Ovary (tissue), 3 donors: ENCODE measurements at regions not wholly inside any gene's neighbourhood (a gene's known extent, or its start where the extent isn't known, plus 50 kb on each side); places are given as distances from the start of the nearest gene placed in this dataset.

ENCODE experiments used
- EP300 ChIP-seq: sonication (generic); formaldehyde crosslinking; IDR thresholded peaks from one replicate; pipeline ENCODE4 v1.6.1; 2017; ENCODE audit warnings: antibody characterized with exemption
- TF ChIP-seq, protein P1 (sequence below), 3 donors: fragments of 450-650 bp in 2 of 3; fragments of 200-600 bp in 1 of 3; IDR thresholded peaks; one replicate each; pipeline versions ENCODE4 v1.5.1 to v1.8.0; 2016 to 2022; ENCODE audit warnings: antibody characterized with exemption in 3 of 3, mild to moderate bottlenecking in 1 of 3
- donor health status: DM: no; HTN: no; CAD: no.

GRCh38 chr4:175997291-175997690, 68.3 kb upstream of the WDR17 start:
- TF ChIP-seq, protein P1, sequence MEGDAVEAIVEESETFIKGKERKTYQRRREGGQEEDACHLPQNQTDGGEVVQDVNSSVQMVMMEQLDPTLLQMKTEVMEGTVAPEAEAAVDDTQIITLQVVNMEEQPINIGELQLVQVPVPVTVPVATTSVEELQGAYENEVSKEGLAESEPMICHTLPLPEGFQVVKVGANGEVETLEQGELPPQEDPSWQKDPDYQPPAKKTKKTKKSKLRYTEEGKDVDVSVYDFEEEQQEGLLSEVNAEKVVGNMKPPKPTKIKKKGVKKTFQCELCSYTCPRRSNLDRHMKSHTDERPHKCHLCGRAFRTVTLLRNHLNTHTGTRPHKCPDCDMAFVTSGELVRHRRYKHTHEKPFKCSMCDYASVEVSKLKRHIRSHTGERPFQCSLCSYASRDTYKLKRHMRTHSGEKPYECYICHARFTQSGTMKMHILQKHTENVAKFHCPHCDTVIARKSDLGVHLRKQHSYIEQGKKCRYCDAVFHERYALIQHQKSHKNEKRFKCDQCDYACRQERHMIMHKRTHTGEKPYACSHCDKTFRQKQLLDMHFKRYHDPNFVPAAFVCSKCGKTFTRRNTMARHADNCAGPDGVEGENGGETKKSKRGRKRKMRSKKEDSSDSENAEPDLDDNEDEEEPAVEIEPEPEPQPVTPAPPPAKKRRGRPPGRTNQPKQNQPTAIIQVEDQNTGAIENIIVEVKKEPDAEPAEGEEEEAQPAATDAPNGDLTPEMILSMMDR (IDR thresholded peaks at IDR 0.05): no peak
- TF ChIP-seq EP300: no peak
